CD14-positive monocyte (primary cell): ENCODE measurements at regions not wholly inside any gene's neighbourhood (a gene's known extent, or its start where the extent isn't known, plus 50 kb on each side); places are given as distances from the start of the nearest gene placed in this dataset.

Experiments used
- DNase-seq, 3 donors: peaks; one replicate each; pipeline ENCODE4 v3.0.0-alpha.2; 2011 to 2022
- H2AFZ ChIP-seq: 2 replicates; pipeline ENCODE4 v1.6.0; 2012; ENCODE audit warnings: mild to moderate bottlenecking, low read depth, low read length, inconsistent platforms; ENCODE audit not compliant: insufficient read depth, poor library complexity, severe bottlenecking
- H3K27ac ChIP-seq, 2 donors: 1 replicate in 1 of 2; 2 replicates in 1 of 2; pipeline ENCODE4 v1.5.1; 2012 to 2013; ENCODE audit warnings: low read length in 2 of 2, control low read depth in 1 of 2, inconsistent platforms in 1 of 2, low read depth in 1 of 2, mild to moderate bottlenecking in 1 of 2
- H3K27me3 ChIP-seq, 2 donors: one replicate each; pipeline versions ENCODE4 v1.6.0 to v1.6.1; 2011 to 2013; ENCODE audit warnings: low read length in 2 of 2; ENCODE audit not compliant: control insufficient read depth in 2 of 2, insufficient read depth in 2 of 2
- H3K36me3 ChIP-seq, 2 donors: replicated peaks in 1 of 2; 1 replicate in 1 of 2; 2 replicates in 1 of 2; pipeline versions ENCODE4 v1.5.1 to v1.6.1; 2012 to 2013; ENCODE audit warnings: low read length in 2 of 2, control low read depth in 1 of 2, inconsistent platforms in 1 of 2, mild to moderate bottlenecking in 1 of 2; ENCODE audit not compliant: insufficient read depth in 2 of 2, control insufficient read depth in 1 of 2
- H3K4me1 ChIP-seq, 2 donors: 1 replicate in 1 of 2; 2 replicates in 1 of 2; pipeline versions ENCODE4 v1.5.1 to v1.6.1; 2012 to 2013; ENCODE audit warnings: low read length in 2 of 2, control low read depth in 1 of 2, inconsistent platforms in 1 of 2, mild to moderate bottlenecking in 1 of 2, moderate library complexity in 1 of 2; ENCODE audit not compliant: insufficient read depth in 2 of 2, control insufficient read depth in 1 of 2
- H3K4me2 ChIP-seq: replicated peaks from 2 replicates; pipeline ENCODE3; 2012; ENCODE audit warnings: low read length, moderate library complexity, mild to moderate bottlenecking; ENCODE audit not compliant: poor library complexity, severe bottlenecking; ENCODE audit errors: extremely low read depth
- H3K4me3 ChIP-seq, 3 experiments: fragments of 200-600 bp in 1 of 3; sonication (generic) in 1 of 3; replicated peaks in 1 of 3; 1 replicate in 2 of 3; 2 replicates in 1 of 3; pipeline ENCODE4 v1.5.1; 2011 to 2013; ENCODE audit warnings: low read length in 3 of 3, mild to moderate bottlenecking in 3 of 3, control low read depth in 2 of 3, low read depth in 2 of 3, inconsistent platforms in 1 of 3, moderate library complexity in 1 of 3
- H3K79me2 ChIP-seq: 2 replicates; pipeline ENCODE4 v1.6.0; 2012; ENCODE audit warnings: mild to moderate bottlenecking, control low read depth, inconsistent platforms, low read length, moderate library complexity; ENCODE audit not compliant: insufficient read depth
- H3K9ac ChIP-seq: 2 replicates; pipeline ENCODE4 v1.6.0; 2017; ENCODE audit warnings: low read length, mild to moderate bottlenecking; ENCODE audit not compliant: insufficient read depth, poor library complexity, severe bottlenecking
- H3K9me3 ChIP-seq, 2 donors: replicated peaks in 1 of 2; 1 replicate in 1 of 2; 2 replicates in 1 of 2; pipeline versions ENCODE4 v1.5.1 to v1.6.1; 2012 to 2013; ENCODE audit warnings: low read length in 2 of 2, control low read depth in 1 of 2; ENCODE audit not compliant: control insufficient read depth in 1 of 2, insufficient read depth in 1 of 2
- H4K20me1 ChIP-seq: 2 replicates; pipeline ENCODE4 v1.6.0; 2012; ENCODE audit warnings: mild to moderate bottlenecking, low read length, control low read depth, moderate library complexity; ENCODE audit not compliant: insufficient read depth
- H3K27ac Mint-ChIP-seq, 7 donors: one replicate each; pipeline ENCODE4 v1.8.0; 2020; ENCODE audit warnings: mild to moderate bottlenecking in 7 of 7, mixed read lengths in 7 of 7, moderate library complexity in 6 of 7, inconsistent platforms in 2 of 7
- H3K27me3 Mint-ChIP-seq, 3 donors: one replicate each; pipeline ENCODE4 v1.8.0; 2021 to 2022; ENCODE audit warnings: low read depth in 3 of 3, mild to moderate bottlenecking in 3 of 3, mixed read lengths in 3 of 3, moderate library complexity in 3 of 3, inconsistent platforms in 1 of 3
- H3K36me3 Mint-ChIP-seq, 2 donors: one replicate each; pipeline ENCODE4 v1.8.0; 2020; ENCODE audit warnings: mixed read lengths in 2 of 2, inconsistent platforms in 1 of 2, mild to moderate bottlenecking in 1 of 2
- H3K4me1 Mint-ChIP-seq: one replicate; pipeline ENCODE4 v1.8.0; 2020; ENCODE audit warnings: mild to moderate bottlenecking, mixed read lengths
- H3K4me3 Mint-ChIP-seq, 2 donors: one replicate each; pipeline ENCODE4 v1.8.0; 2020; ENCODE audit warnings: mild to moderate bottlenecking in 2 of 2, mixed read lengths in 2 of 2, moderate library complexity in 1 of 2
- H3K9me3 Mint-ChIP-seq, 7 donors: one replicate each; pipeline ENCODE4 v1.8.0; 2020 to 2022; ENCODE audit warnings: mixed read lengths in 7 of 7, mild to moderate bottlenecking in 6 of 7, moderate library complexity in 6 of 7, inconsistent platforms in 2 of 7
- WGBS: methylation state at CpG from one replicate; pipeline ENCODE4 v1.1.5; 2013; ENCODE audit warnings: missing lambda C conversion rate; ENCODE audit not compliant: insufficient coverage; 5-methylcytosine and 5-hydroxymethylcytosine counted together
- intact Hi-C, 2 donors: fragments of 100-400 bp; cut with micrococcal nuclease; formaldehyde crosslinking; loops; one replicate each; pipeline versions ENCODE4 v1.15.0 to v1.15.1; 2023
- TF ChIP-seq, protein P1 (sequence below): fragments of 200-600 bp; IDR thresholded peaks from one replicate; pipeline ENCODE4 v1.8.0; 2022; ENCODE audit warnings: antibody characterized with exemption, mild to moderate bottlenecking

GRCh38 chr4:4606321-4606720 lies 64.5 kb upstream of the STX18 start:
- no peaks in the 10 kb centered on the region for H3K36me3 Mint-ChIP-seq
- H3K4me1 Mint-ChIP-seq = no peaks in the 10 kb centered on the region
- H3K4me2 ChIP-seq = no peak overlapping the region
- H3K4me1 ChIP-seq = no peaks in the 10 kb centered on the region
- H3K27ac Mint-ChIP-seq = peak overlapping the region in 1 of 7 donors; percentile 32
- intact Hi-C loops = no loop called here
- H2AFZ ChIP-seq = no peak overlapping the region
- no peak for DNase-seq
- no peaks in the 10 kb centered on the region for H3K27me3 ChIP-seq
- no peaks in the 10 kb centered on the region for H3K36me3 ChIP-seq
- TF ChIP-seq, protein P1, sequence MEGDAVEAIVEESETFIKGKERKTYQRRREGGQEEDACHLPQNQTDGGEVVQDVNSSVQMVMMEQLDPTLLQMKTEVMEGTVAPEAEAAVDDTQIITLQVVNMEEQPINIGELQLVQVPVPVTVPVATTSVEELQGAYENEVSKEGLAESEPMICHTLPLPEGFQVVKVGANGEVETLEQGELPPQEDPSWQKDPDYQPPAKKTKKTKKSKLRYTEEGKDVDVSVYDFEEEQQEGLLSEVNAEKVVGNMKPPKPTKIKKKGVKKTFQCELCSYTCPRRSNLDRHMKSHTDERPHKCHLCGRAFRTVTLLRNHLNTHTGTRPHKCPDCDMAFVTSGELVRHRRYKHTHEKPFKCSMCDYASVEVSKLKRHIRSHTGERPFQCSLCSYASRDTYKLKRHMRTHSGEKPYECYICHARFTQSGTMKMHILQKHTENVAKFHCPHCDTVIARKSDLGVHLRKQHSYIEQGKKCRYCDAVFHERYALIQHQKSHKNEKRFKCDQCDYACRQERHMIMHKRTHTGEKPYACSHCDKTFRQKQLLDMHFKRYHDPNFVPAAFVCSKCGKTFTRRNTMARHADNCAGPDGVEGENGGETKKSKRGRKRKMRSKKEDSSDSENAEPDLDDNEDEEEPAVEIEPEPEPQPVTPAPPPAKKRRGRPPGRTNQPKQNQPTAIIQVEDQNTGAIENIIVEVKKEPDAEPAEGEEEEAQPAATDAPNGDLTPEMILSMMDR = no peak
- H3K9me3 ChIP-seq = no peaks in the 10 kb centered on the region
- H3K4me3 Mint-ChIP-seq = no peak overlapping the region
- H3K79me2 ChIP-seq = no peaks in the 10 kb centered on the region
- H3K4me3 ChIP-seq = no peak overlapping the region
- no peak overlapping the region for H3K9ac ChIP-seq
- H3K27ac ChIP-seq = no peak overlapping the region
- WGBS = 78% methylated on average over 5 of the region's 10 CpGs
- H3K27me3 Mint-ChIP-seq = peaks cover 0 to 3% (median 1%) of the 10 kb centered on the region in 3 donors
- no peaks in the 10 kb centered on the region for H4K20me1 ChIP-seq
- peaks cover 0 to 5% (median 0%) of the 10 kb centered on the region in 7 donors for H3K9me3 Mint-ChIP-seq

DNA sequence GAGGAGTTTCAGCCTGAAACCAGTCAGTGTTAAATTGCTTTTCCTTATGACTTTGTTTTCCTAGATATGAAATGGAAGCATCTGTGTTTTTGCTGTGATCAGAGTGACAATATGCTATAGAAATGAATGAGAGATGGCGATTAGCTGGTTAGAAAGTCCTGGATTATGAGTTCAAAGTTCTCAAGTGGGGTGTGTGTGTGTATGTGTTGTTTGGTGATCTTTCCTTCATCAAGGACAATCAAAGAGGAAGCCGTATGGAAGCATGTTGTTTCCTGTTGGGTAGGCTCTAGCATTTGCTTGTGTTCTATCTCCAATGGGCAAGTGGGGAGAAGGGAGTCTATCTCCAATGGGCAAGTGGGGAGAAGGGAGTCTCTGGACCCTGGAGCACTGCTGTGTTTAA lies 64.0 kb upstream of the STX18 start:
- TF ChIP-seq, protein P1 = no peak
- no peaks in the 10 kb centered on the region for H3K36me3 Mint-ChIP-seq
- peaks cover 0 to 5% (median 0%) of the 10 kb centered on the region in 7 donors for H3K9me3 Mint-ChIP-seq
- Histone ChIP-seq H2AFZ (no peak overlapping the region), H3K27me3 (no peaks in the 10 kb centered on the region), H3K27ac (no peak overlapping the region), H3K9me3 (no peaks in the 10 kb centered on the region), H3K36me3 (no peaks in the 10 kb centered on the region), H3K4me3 (no peak overlapping the region), H3K4me2 (no peak overlapping the region), H4K20me1 (no peaks in the 10 kb centered on the region), H3K4me1 (no peaks in the 10 kb centered on the region), H3K9ac (no peak overlapping the region), H3K79me2 (no peaks in the 10 kb centered on the region)
- no peak for DNase-seq
- intact Hi-C loops = no loop called here
- no peak overlapping the region for H3K4me3 Mint-ChIP-seq
- peaks cover 0 to 3% (median 1%) of the 10 kb centered on the region in 3 donors for H3K27me3 Mint-ChIP-seq
- H3K27ac Mint-ChIP-seq = no peak overlapping the region
- WGBS = 100% methylated on average over 2 of the region's 2 CpGs
- H3K4me1 Mint-ChIP-seq = no peaks in the 10 kb centered on the region
